K562 (cell line): ENCODE measurements at regions not wholly inside any gene's neighbourhood (a gene's known extent, or its start where the extent isn't known, plus 50 kb on each side); places are given as distances from the start of the nearest gene placed in this dataset.

Source experiments
- CBFA2T3 ChIP-seq: fragments of 450-650 bp; IDR thresholded peaks from 2 replicates; pipeline ENCODE4 v1.6.1; 2017
- CCAR2 ChIP-seq: fragments of 200-400 bp; formaldehyde crosslinking; IDR thresholded peaks from 2 replicates; pipeline ENCODE4 v1.6.1; 2017; ENCODE audit warnings: mild to moderate bottlenecking, low read depth, low read length
- ESRRA ChIP-seq: fragments of 450-650 bp; IDR thresholded peaks from 2 replicates; pipeline ENCODE4 v1.6.1; 2014; ENCODE audit warnings: low read depth, mild to moderate bottlenecking, moderate library complexity, borderline replicate concordance
- GTF2E2 ChIP-seq: fragments of 200-800 bp; sonication (Bioruptor generic); IDR thresholded peaks from 2 replicates; pipeline ENCODE4 v1.6.1; 2016; ENCODE audit warnings: missing genetic modification characterization, missing compliant biosample characterization
- KDM1A ChIP-seq, 2 experiments: fragments of 450-650 bp; IDR thresholded peaks; 2 replicates each; pipeline ENCODE4 v1.6.1; 2016; ENCODE audit warnings: mild to moderate bottlenecking in 2 of 2
- MAFK ChIP-seq: IDR thresholded peaks from 2 replicates; pipeline ENCODE4 v1.6.1; 2011; ENCODE audit warnings: low read length, improper control_type of control experiment
- MCM7 ChIP-seq, 2 experiments: fragments of 450-650 bp; IDR thresholded peaks; 2 replicates each; pipeline ENCODE4 v1.6.1; 2016 to 2018
- NR2C2 ChIP-seq, 2 experiments: fragments of 200-800 bp in 1 of 2; sonication (Bioruptor generic) in 1 of 2; sonication (generic) in 1 of 2; formaldehyde crosslinking in 1 of 2; IDR thresholded peaks; 2 replicates each; pipeline versions ENCODE4 v1.6.1 to v1.8.0; 2016 to 2022; ENCODE audit warnings: mild to moderate bottlenecking in 1 of 2, missing compliant biosample characterization in 1 of 2, missing genetic modification characterization in 1 of 2, missing genetic modification reagents in 1 of 2
- POLR2A ChIP-seq: fragments of 450-650 bp; conservative IDR thresholded peaks from 2 replicates; pipeline ENCODE4 v1.6.1; 2016
- TAL1 ChIP-seq: fragments of 450-650 bp; IDR thresholded peaks from 2 replicates; pipeline ENCODE4 v1.6.1; 2016; ENCODE audit warnings: mild to moderate bottlenecking
- U2AF2 ChIP-seq: fragments of 200-400 bp; formaldehyde crosslinking; optimal IDR thresholded peaks from 2 replicates; pipeline ENCODE3; 2017; ENCODE audit warnings: low read depth, mild to moderate bottlenecking, low read length
- ZNF124 ChIP-seq: sonication (generic); formaldehyde crosslinking; IDR thresholded peaks from 2 replicates; pipeline ENCODE4 v1.8.1; 2022; ENCODE audit warnings: missing genetic modification reagents
- ZNF436 ChIP-seq: fragments of 250-450, 450-650 bp; sonication (Bioruptor Pico); formaldehyde crosslinking; IDR thresholded peaks from 2 replicates; pipeline ENCODE4 v1.7.0; 2020; ENCODE audit warnings: mild to moderate bottlenecking
- ZNF764 ChIP-seq: fragments of 250-450 bp; sonication (Bioruptor Pico); IDR thresholded peaks from 2 replicates; pipeline ENCODE4 v1.4.0; 2020; ENCODE audit warnings: low read depth, mild to moderate bottlenecking, moderate library complexity
- ZZZ3 ChIP-seq: fragments of 450-650 bp; IDR thresholded peaks from 2 replicates; pipeline ENCODE4 v1.6.1; 2016; ENCODE audit warnings: antibody characterized with exemption, mild to moderate bottlenecking, moderate library complexity
- TF ChIP-seq, protein P1 (sequence below), 2 experiments: fragments of 450-650 bp in 1 of 2; sonication (generic) in 1 of 2; formaldehyde crosslinking in 1 of 2; IDR thresholded peaks in 1 of 2; conservative IDR thresholded peaks in 1 of 2; 2 replicates each; pipeline versions ENCODE4 v1.6.1 to v1.8.1; 2016 to 2023; ENCODE audit warnings: mild to moderate bottlenecking in 2 of 2, moderate library complexity in 2 of 2, inconsistent platforms in 1 of 2, missing genetic modification reagents in 1 of 2
- TF ChIP-seq, protein P2 (sequence below): sonication (generic); formaldehyde crosslinking; IDR thresholded peaks from 2 replicates; pipeline ENCODE4 v1.8.0; 2022; ENCODE audit warnings: mild to moderate bottlenecking, missing genetic modification reagents
- TF ChIP-seq, protein P3 (sequence below): fragments of 450-650 bp; IDR thresholded peaks from 2 replicates; pipeline ENCODE4 v1.6.1; 2016; ENCODE audit warnings: borderline replicate concordance
- TF ChIP-seq, protein P4 (sequence below): fragments of 250-450 bp; sonication (Bioruptor Pico); IDR thresholded peaks from 2 replicates; pipeline ENCODE4 v1.4.0; 2020

DNA sequence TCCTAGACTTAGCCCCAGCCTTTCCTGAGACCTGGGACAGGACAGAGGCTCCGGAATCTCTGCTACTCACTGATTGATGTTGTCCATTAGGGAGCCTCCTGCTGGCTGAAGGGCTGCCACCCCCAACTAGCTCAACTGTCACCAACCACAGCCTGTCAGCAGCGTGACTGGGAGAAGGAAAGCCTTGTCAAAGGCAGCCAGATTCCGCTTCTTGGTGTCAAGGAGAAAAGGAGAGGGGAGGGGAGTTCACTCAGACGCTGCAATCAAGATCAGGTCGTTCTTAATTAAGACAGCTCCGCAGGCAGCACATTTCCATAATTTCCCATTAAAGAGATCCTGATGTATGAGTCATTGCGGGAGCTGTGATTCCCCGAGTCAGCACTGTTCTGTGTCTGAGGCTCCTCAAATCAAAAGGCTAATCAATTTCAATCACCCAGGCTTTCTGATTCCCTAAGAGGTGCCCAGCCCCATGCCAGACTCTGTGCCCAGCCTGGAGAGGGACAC is 152.8 kb upstream of the ZBED5 start (continued):
- TF ChIP-seq, protein P1, sequence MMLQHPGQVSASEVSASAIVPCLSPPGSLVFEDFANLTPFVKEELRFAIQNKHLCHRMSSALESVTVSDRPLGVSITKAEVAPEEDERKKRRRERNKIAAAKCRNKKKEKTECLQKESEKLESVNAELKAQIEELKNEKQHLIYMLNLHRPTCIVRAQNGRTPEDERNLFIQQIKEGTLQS (IDR thresholded peaks at IDR 0.05) = peak; percentile 43; the same call in 1 of the 2 replicates
- TF ChIP-seq, protein P1 (CRISPR knock-in tag; conservative IDR thresholded peaks at IDR 0.05) = no peak
- TF ChIP-seq KDM1A (IDR thresholded peaks at IDR 0.05) (peak; percentile 82), GTF2E2 (tag) (no peak), NR2C2 (CRISPR knock-in tag; IDR thresholded peaks at IDR 0.05) (no peak), NR2C2 (tag; IDR thresholded peaks at IDR 0.05) (no peak), ZZZ3 (no peak), ESRRA (no peak), TAL1 (no peak), CBFA2T3 (no peak), ZNF436 (CRISPR knock-in tag) (no peak), U2AF2 (no peak), ZNF124 (CRISPR knock-in tag) (no peak), ZNF764 (peak; percentile 94), MAFK (no peak), POLR2A (no peak), MCM7 (IDR thresholded peaks at IDR 0.05) (no peak), CCAR2 (no peak)
- TF ChIP-seq, protein P2, sequence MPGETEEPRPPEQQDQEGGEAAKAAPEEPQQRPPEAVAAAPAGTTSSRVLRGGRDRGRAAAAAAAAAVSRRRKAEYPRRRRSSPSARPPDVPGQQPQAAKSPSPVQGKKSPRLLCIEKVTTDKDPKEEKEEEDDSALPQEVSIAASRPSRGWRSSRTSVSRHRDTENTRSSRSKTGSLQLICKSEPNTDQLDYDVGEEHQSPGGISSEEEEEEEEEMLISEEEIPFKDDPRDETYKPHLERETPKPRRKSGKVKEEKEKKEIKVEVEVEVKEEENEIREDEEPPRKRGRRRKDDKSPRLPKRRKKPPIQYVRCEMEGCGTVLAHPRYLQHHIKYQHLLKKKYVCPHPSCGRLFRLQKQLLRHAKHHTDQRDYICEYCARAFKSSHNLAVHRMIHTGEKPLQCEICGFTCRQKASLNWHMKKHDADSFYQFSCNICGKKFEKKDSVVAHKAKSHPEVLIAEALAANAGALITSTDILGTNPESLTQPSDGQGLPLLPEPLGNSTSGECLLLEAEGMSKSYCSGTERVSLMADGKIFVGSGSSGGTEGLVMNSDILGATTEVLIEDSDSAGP (CRISPR knock-in tag) = no peak
- TF ChIP-seq, protein P3, sequence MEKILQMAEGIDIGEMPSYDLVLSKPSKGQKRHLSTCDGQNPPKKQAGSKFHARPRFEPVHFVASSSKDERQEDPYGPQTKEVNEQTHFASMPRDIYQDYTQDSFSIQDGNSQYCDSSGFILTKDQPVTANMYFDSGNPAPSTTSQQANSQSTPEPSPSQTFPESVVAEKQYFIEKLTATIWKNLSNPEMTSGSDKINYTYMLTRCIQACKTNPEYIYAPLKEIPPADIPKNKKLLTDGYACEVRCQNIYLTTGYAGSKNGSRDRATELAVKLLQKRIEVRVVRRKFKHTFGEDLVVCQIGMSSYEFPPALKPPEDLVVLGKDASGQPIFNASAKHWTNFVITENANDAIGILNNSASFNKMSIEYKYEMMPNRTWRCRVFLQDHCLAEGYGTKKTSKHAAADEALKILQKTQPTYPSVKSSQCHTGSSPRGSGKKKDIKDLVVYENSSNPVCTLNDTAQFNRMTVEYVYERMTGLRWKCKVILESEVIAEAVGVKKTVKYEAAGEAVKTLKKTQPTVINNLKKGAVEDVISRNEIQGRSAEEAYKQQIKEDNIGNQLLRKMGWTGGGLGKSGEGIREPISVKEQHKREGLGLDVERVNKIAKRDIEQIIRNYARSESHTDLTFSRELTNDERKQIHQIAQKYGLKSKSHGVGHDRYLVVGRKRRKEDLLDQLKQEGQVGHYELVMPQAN = no peak
- TF ChIP-seq, protein P4, sequence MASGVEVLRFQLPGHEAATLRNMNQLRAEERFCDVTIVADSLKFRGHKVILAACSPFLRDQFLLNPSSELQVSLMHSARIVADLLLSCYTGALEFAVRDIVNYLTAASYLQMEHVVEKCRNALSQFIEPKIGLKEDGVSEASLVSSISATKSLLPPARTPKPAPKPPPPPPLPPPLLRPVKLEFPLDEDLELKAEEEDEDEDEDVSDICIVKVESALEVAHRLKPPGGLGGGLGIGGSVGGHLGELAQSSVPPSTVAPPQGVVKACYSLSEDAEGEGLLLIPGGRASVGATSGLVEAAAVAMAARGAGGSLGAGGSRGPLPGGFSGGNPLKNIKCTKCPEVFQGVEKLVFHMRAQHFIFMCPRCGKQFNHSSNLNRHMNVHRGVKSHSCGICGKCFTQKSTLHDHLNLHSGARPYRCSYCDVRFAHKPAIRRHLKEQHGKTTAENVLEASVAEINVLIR = no peak
